ENCODE measurements at regions not wholly inside any gene's neighbourhood (a gene's known extent, or its start where the extent isn't known, plus 50 kb on each side); places are given as distances from the start of the nearest gene placed in this dataset.
"Not testable (repeated sequence)": the region's sequence is repeated elsewhere in the genome, so short reads cannot be mapped to it uniquely, and the experiment has no call there.

DNA sequence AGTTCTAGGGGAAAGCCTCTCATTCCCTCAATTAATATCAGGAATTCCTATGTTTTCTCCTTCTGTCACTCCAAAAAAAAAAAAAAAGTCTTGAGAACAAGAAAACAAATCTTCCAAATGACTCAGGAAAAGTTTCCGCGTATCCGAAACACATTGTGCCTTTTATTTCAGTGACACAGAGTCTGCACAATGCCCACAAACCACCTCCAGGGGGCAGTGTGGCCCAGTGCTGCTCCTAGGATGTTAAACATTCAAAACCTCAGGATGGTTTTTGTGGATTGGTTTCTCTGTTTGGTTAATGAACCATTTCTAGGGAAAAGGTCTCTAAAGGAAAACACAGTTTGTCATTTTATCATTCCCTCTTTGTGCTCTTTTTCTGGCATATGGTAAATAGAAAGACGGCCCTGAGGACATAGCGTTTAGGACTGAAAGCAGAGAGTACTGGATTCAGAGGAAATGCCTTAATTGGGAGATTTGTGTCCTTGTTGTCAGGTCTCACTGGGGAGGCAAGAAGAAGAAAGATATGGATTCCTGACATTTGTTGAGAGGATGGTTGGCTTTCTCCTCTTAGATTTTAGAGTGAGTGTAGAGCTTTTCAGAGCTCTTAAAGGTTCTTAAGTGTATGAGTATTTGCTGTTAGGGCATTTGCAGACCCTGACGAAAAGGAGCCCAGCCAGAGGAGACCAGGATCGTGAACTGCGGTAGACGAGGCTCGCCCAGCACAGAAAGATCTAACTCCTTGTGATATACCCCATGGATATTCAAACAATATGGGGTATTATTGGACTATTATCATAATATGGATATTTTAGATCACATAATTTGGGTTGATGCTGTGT lies 65.7 kb upstream of the MAP9 start:
- DNase-seq = peak; percentile 52

DNA sequence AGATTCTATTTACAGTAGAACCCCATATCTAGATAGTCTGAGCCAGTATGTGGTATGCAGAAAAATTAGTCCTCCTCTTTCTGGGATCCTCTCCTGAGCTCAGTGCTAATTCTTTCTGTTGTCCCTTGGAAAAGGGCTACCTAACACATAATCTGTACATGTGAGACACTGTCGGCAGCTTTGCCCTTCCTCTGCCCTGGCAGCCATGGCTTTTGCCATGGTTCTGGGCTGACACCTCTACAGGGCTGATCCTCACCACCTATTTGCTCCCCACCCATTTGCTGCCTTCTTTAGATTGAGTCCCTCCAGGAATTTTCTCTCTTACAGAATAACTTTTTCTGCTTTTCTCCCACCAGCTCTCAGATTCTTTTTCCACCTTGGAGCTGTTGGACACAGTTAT lies 64.7 kb upstream of the MAP9 start:
- no peak for DNase-seq

DNA sequence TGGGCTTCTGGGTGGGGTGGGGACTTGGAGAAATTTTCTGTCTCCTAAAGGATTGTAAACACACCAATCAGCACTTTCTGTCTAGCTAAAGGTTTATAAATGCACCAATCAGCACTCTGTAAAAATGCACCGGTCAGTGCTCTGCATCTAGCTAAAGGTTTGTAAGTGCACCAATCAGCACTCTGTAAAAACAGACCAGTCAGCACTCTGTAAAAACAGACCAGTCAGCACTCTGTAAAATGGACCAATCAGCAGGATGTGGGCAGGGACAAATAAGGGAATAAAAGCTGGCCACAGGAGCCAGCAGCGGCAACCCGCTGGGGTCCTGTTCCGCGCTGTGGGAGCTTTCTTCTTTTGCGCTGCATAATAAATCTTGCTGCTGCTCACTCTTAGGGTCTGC lies 63.0 kb upstream of the MAP9 start:
- not testable (repeated sequence) for DNase-seq

DNA sequence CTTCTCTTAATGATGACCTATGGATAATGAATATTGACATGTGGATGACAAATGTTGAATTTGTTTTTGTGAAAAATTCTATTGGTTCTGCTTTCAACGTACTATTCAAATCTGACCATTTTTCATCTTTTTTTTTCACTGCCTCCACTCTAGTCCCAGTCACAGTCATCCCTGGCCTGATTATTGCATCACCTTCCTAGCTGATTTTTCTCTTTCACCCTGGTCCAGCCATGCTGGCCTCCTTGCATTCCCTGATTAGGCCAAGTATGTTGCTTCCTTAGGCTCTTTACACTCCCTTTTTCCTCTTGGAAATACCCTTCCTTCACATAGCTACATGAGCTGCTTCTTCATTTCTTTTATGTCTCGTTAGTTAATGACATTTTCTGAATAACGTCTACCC lies 58.1 kb upstream of the MAP9 start:
- no peak for DNase-seq

DNA sequence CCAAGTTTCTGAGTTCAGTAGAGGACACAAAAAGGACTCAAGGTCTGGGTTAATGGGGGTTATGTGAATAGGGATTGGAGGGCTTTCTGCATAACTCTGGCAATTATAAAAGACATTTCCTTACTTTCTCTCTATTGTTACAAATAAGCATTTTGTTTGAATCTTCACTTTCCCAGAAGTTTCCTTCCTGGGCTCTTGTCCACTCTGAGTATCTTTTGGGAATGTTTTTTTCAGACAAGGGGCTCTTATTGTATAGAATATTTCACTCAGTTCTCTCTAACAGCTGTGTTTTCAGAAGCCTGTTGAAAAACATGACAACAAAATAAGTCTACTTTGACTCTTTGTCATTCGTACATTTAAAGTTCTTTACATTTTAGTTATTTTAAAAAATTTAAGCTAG lies 57.6 kb upstream of the MAP9 start:
- DNase-seq = no peak

DNA sequence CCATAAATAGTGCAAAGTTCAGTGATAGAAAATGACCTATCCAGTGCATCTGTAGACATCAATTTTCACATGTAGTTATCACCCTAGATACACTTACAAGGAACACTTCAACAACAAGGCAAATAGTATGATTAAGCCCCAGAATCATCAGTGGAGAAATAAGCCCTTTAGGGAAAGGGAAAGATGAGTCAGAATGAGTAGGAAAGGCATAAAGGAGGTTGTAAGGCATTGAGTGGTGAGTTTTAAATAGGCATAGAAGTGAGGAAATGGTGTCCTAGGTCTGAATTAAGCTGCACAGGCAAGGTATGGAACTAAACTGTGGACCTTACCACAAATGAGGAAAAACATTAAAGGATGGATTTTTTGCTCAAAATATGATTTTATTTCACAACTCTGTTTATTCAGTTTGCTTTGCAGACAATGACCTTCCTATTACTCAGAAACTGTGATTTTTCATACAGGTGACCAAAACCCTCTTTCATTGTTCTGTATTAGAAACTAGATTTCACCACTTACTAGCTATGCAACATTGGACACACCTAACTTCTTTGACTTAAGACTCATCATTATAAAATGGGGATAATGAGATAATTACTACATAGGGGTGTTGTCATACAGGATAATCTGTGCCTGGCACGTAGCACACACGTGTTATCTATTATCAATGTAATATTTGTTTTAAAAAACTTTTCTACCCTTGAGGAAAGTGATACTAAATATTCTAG lies 57.0 kb upstream of the MAP9 start:
- no peak for DNase-seq

DNA sequence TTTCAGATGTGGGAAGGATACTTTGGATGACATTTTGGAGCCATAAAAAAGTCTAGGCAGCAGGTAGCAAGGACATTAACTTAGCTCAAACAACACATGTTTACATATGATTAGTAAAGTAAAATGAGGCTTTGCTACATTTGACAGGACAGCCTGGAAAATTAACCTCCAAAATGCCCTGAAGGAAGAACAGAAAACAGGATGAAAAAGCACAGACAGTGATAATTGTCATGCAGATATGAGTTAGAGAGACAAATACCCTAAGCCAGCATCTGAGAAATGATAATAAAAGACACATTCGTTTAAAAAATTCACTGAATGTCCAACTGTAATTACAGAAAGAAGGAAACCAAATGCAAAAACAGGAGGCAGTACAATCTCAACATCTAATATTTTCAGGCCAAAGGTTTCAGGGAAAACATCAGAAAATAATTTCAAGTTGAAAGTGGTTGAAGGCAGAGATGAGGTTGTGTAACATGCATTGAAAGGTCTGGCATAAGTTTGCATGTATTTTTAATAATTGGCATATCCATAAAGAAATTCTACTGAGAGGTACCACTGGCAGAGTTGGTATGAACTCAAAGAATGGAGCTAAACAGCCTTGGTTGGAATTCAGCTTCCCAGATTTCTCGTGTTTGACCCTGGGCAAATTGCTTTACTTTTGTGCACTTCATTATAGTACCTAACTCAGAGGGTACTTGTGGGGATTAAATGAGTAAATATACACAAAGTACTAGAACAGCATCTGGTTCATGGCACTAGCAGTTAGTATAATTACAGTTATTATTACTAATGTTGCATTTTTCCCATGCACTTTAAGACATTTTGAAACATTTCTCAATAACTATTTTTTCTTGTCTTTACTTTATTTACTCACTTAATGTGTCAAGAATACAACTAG lies 54.4 kb upstream of the MAP9 start:
- DNase-seq = no peak

DNA sequence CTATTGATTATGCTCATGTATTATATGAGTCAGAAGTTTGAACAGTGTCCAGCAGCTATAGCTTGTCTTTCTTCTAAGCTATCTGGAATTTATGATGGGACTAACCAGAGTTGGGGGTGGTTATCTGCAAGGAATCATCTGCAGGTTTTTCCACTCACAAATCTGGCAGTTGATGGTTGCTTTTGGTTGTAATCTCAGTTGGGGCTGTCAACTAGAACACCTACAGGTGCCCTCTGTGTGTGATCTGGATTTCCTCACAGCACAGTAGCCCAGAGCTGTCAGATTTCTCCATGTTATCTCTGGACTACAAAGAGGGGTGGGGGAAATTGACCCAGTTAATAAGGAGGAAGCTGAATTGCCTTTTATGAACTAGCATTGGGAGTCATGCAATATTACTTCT lies 51.4 kb upstream of the MAP9 start:
- DNase-seq = no peak

DNA sequence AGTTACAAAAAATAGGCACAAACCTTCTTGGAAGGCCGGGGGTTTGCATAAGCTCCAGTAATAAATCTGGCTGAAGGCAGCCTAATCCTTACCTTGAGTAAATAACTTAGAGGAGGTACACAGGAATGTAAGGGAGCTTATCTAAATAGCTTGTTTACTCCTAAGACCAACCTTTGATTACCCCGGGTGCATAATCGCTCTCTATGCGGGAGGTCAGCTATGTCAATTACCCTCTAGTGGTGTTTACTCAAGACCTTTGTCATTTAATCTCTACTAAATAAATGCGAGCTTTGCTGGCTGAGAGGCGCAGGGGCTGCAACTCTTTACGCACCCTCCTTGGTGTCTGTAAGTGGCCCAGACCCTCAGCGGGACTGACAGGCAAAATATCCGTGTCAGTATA lies 50.2 kb upstream of the MAP9 start:
- no peak for DNase-seq
